ENCODE measurements at regions not wholly inside any gene's neighbourhood (a gene's known extent, or its start where the extent isn't known, plus 50 kb on each side); places are given as distances from the start of the nearest gene placed in this dataset.
A peak's percentile ranks its signal among the peaks of the same experiment; 100 is the strongest.

DNA sequence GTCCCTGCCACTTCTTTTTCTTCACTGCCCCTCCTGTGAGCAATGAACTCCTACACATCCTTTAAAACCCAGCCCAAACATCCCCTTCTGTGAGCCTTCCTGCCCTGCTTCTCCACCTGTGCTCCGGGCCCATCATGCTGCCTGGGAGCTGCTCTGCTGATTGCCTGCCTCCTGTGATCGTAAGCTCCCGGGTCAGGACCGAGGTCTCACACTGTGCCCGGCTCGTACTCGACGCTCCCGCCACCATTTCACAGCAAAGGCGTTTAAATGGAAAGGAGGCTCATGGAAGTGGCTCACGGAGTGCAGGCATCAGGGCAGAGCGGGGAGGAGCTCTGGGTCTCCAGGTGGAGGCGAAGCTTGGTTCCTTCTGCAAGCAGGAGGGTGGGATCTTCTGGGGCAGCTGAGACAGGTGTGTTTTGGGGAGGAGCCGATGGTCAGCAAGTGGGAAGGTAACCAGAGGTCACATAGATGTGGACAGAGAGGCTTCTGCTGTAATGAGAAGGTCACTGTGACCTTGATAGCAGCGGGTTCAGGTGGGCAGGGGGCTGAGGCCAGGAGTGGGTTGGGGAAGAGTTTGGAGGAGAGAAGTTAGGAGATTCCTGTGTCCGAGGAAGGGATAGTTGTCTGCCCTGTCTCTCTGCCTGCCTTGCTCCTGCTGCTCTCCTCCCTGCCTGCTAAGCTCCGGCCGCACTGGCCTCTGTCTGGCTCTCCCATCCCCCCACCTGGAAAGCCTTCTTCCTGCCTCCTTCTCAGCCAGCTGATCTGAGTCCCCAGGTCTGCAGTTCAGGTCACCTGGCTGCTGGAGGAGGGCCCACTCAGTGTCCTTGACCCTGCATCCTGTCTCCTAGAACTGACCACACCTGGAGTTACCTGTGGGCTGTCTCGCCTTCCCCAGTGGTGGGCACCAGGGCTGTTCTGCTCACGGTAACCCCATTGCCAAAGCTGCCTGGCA lies 52.7 kb upstream of the FRMD1 start:
- H3K9ac ChIP-seq (ENCODE audit: low read depth in 2 of 2, low read length in 2 of 2) = no peak overlapping the region
- H3K9me3 ChIP-seq = no peaks in the 10 kb centered on the region
- no peaks in the 10 kb centered on the region for H3K4me1 ChIP-seq
- no peaks in the 10 kb centered on the region for H3K27me3 ChIP-seq
- no peaks in the 10 kb centered on the region for H3K36me3 ChIP-seq
- H3K4me3 ChIP-seq = no peak overlapping the region
- no peak overlapping the region for H3K27ac ChIP-seq
- intact Hi-C loops (cut with DNase I) = loop anchor here (5.0 kb wide), 1 partner anchor 69 kb away; no protein-coding TSS in a partner anchor
- peak; percentile 11 for DNase-seq
- TF ChIP-seq, protein P1, sequence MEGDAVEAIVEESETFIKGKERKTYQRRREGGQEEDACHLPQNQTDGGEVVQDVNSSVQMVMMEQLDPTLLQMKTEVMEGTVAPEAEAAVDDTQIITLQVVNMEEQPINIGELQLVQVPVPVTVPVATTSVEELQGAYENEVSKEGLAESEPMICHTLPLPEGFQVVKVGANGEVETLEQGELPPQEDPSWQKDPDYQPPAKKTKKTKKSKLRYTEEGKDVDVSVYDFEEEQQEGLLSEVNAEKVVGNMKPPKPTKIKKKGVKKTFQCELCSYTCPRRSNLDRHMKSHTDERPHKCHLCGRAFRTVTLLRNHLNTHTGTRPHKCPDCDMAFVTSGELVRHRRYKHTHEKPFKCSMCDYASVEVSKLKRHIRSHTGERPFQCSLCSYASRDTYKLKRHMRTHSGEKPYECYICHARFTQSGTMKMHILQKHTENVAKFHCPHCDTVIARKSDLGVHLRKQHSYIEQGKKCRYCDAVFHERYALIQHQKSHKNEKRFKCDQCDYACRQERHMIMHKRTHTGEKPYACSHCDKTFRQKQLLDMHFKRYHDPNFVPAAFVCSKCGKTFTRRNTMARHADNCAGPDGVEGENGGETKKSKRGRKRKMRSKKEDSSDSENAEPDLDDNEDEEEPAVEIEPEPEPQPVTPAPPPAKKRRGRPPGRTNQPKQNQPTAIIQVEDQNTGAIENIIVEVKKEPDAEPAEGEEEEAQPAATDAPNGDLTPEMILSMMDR (IDR thresholded peaks at IDR 0.05) = no peak

DNA sequence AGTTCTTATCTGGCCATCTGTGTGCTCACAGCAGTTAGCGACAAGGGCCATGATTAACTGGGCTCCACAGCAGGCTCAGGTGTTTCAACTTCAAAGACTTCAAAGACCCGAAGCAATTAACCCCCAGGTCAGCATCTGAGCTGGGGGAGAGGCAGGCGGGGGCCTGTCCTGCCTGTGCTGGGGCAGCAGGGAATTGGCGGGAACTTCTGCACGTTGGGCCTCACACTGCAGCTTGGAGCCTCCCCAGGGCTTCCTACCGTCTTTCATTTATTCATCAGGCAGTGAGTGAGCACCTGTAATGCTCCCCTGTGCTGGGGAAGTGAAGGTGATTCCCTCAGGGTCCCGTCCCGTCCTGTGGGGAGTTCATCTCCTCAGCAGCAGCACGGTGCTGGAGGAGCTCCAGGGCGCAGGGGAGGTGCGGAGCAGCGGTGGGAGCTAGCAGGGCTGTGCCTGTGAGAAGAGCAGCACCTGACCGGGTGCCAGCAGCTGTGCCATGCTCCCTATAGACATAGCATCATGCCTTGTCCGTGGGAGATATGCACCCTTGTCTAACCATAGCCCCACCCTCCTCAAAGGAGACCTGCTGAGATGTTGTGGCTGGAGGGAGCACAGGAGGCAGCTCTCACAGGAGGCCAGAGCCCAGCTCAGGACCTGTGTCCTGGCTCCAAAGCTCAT lies 51.8 kb upstream of the FRMD1 start:
- TF ChIP-seq, protein P1 (IDR thresholded peaks at IDR 0.05) = no peak
- intact Hi-C loops (cut with DNase I) = loop anchor here (5.0 kb wide), 1 partner anchor 69 kb away; no protein-coding TSS in a partner anchor
- Histone ChIP-seq H3K4me3 (no peak overlapping the region), H3K9ac (ENCODE audit: low read depth in 2 of 2, low read length in 2 of 2) (no peak overlapping the region), H3K4me1 (no peaks in the 10 kb centered on the region), H3K27ac (no peak overlapping the region), H3K27me3 (no peaks in the 10 kb centered on the region), H3K9me3 (no peaks in the 10 kb centered on the region), H3K36me3 (no peaks in the 10 kb centered on the region)
- DNase-seq = peak; percentile 10

DNA sequence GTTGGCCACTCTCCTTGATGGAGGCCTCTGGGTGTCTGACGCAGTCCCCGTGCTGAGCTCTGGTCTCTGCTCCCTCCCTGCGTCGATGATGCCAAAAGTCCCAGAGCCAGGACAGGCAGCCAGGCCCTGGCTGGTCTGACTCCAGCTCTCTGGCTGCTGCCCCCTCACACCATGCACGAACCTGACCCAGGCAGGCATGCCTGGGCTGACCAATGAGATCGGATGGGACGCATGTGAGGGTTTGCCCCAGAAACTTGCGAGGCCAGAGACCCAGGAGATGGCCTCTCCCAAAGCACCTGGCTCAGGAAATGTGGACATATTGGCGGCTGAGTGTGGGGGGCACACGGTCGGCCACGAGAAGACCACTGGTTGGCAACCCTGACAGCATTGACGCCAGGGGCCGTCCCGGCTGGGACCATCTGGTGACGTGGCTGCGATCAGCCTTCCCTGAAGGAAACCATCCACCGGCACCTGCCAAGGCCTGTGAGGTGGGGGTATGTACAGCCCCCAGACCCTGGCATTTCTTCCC lies 51.2 kb upstream of the FRMD1 start:
- no peaks in the 10 kb centered on the region for H3K36me3 ChIP-seq
- no peak overlapping the region for H3K9ac ChIP-seq (ENCODE audit: low read depth in 2 of 2, low read length in 2 of 2)
- H3K4me3 ChIP-seq = no peak overlapping the region
- no peaks in the 10 kb centered on the region for H3K9me3 ChIP-seq
- TF ChIP-seq, protein P1 (IDR thresholded peaks at IDR 0.05) = no peak
- H3K4me1 ChIP-seq = no peaks in the 10 kb centered on the region
- H3K27me3 ChIP-seq = no peaks in the 10 kb centered on the region
- peak; percentile 15 for DNase-seq
- intact Hi-C loops (cut with DNase I) = loop anchor here (5.0 kb wide), 1 partner anchor 68 kb away; no protein-coding TSS in a partner anchor
- no peak overlapping the region for H3K27ac ChIP-seq

DNA sequence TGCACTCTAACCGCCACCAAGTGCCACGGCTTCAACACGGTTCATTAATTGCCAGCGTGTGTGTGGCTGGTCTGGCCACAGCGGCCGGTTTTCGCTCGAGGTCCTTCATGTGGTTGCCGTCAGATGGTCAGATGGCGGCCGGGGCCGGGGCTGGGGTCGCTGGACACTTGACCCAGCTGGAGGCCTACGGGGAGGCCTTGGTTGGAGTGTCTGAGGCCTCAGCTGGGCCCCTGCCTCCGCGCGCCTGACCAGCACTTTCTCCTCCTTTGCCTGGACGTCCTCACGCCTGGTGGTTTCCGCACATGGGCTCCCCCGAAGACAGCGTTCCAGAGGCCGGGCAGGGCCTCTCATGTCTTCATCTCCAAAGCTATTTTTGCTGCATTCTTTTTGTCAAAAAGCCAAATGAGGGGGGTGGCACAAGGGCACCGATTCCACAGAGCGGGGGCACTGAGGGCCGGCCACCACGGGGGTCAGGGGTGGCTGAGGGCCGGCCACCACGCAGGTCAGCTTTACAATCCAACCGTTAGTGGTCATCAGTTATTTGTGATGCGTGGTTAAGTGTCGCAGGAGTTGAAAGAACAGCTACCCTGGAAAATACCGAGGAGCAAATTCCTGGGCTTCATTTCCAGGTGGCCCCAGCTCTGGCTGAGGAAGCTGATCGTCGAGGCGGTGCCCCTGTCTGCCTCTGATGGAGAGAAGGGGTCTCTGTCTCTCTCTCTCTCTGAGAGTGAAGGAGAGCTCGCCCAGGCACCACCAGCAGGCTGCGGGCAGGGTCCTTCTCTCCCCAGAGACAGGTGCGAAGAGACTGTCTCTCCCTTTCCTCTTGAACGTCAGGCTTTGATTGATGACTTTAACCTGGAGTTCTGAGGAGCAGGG lies 50.5 kb upstream of the FRMD1 start:
- Histone ChIP-seq H3K27ac (no peak overlapping the region), H3K27me3 (no peaks in the 10 kb centered on the region), H3K4me1 (no peaks in the 10 kb centered on the region), H3K9me3 (no peaks in the 10 kb centered on the region), H3K4me3 (no peak overlapping the region), H3K36me3 (no peaks in the 10 kb centered on the region), H3K9ac (ENCODE audit: low read depth in 2 of 2, low read length in 2 of 2) (no peak overlapping the region)
- intact Hi-C loops (cut with DNase I) = loop anchor here (5.0 kb wide), 1 partner anchor 67 kb away; no protein-coding TSS in a partner anchor
- TF ChIP-seq, protein P1 (IDR thresholded peaks at IDR 0.05) = no peak
- peak; percentile 13 for DNase-seq
